ENCODE measurements at regions not wholly inside any gene's neighbourhood (a gene's known extent, or its start where the extent isn't known, plus 50 kb on each side); places are given as distances from the start of the nearest gene placed in this dataset.

DNA sequence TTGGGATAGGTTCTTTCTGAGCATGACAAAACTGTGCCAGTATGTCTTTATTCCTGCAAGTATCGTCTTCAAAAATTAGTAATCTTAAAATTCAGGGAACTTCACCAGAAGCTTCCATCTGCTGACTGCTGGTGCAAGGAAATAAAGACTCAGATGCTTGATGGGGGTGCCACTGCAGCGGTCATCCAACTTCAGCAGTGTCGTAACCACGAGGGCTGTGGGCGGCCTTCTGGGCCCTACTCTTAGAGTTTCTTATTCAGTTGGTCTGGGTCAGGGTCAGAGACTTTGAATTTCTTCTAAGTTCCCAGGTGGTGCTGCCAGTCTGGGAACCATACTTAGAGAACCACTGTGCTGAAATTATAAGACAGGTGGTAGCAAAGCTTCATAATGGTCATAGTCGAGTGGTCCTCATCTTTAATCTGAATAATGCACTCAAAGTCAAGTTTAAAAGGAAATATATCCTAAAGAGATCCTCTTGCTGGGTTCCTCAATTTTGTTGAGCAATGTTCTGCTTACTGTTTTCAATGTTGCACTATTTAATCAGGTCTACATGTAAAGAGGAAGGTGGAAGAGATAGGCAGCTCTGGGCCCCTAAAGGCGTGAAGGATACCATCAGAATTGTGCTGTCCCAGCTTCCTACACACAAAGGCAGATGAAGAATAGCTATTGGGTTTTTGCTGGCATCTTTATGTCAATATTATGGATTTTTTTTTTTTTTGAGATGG lies 165.4 kb upstream of the GMDS start:
- H3K4me2 ChIP-seq (ENCODE audit: low read depth, low read length, poor library complexity, severe bottlenecking): no peak overlapping the region
- H3K9me2 ChIP-seq (replicated peaks; ENCODE audit: insufficient read depth, low read length): no peaks in the 10 kb centered on the region
- H3K27me3 ChIP-seq (ENCODE audit: low read length): no peaks in the 10 kb centered on the region
- H3K79me2 ChIP-seq (ENCODE audit: insufficient read depth, low read length): no peaks in the 10 kb centered on the region
- no peaks in the 10 kb centered on the region for H3K36me3 ChIP-seq (ENCODE audit: low read length)
- H4K20me1 ChIP-seq (ENCODE audit: low read depth, low read length): no peaks in the 10 kb centered on the region
- H3K9ac ChIP-seq (ENCODE audit: low read length): no peak overlapping the region
- no peaks in the 10 kb centered on the region for H3K9me3 ChIP-seq (ENCODE audit: insufficient read depth, low read length)
- no peak overlapping the region for H2AFZ ChIP-seq (ENCODE audit: low read depth, low read length, severe bottlenecking)
- TF ChIP-seq EZH2phosphoT487 (conservative IDR thresholded peaks at IDR 0.05; ENCODE audit: low read length): no peak
- TF ChIP-seq, protein P1, sequence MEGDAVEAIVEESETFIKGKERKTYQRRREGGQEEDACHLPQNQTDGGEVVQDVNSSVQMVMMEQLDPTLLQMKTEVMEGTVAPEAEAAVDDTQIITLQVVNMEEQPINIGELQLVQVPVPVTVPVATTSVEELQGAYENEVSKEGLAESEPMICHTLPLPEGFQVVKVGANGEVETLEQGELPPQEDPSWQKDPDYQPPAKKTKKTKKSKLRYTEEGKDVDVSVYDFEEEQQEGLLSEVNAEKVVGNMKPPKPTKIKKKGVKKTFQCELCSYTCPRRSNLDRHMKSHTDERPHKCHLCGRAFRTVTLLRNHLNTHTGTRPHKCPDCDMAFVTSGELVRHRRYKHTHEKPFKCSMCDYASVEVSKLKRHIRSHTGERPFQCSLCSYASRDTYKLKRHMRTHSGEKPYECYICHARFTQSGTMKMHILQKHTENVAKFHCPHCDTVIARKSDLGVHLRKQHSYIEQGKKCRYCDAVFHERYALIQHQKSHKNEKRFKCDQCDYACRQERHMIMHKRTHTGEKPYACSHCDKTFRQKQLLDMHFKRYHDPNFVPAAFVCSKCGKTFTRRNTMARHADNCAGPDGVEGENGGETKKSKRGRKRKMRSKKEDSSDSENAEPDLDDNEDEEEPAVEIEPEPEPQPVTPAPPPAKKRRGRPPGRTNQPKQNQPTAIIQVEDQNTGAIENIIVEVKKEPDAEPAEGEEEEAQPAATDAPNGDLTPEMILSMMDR (IDR thresholded peaks at IDR 0.05; ENCODE audit: insufficient read depth, low read length, poor library complexity, severe bottlenecking): no peak
- no peak overlapping the region for H3K27ac ChIP-seq (ENCODE audit: low read depth, low read length)
- H3K4me3 ChIP-seq (ENCODE audit: insufficient read depth, low read length, poor library complexity, severe bottlenecking): no peak overlapping the region
- no peaks in the 10 kb centered on the region for H3F3A ChIP-seq (ENCODE audit: insufficient read depth)

DNA sequence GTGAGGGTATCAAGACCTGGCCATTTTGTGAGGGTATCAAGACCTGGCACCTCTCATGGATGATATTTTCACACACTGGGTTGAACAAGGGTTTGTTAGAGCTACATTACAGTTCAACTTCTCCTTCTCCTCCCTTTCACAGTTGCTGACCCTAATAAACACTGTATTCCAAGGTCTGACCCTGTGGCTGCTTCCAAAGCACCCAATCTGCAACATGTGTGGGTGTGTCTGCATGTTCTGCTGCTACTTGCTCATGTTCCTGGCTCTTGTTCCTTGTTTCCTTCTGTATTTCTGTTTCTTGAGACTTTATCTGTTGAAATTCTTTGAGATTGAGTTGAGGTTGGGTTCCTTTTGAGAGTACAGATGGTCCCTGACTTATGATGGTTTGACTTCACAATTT lies 162.1 kb upstream of the GMDS start:
- no peak overlapping the region for H3K9ac ChIP-seq (ENCODE audit: low read length)
- no peaks in the 10 kb centered on the region for H3K27me3 ChIP-seq (ENCODE audit: low read length)
- H3K9me3 ChIP-seq (ENCODE audit: insufficient read depth, low read length): no peaks in the 10 kb centered on the region
- H4K20me1 ChIP-seq (ENCODE audit: low read depth, low read length): no peaks in the 10 kb centered on the region
- H3K27ac ChIP-seq (ENCODE audit: low read depth, low read length): no peak overlapping the region
- TF ChIP-seq, protein P1 (IDR thresholded peaks at IDR 0.05; ENCODE audit: insufficient read depth, low read length, poor library complexity, severe bottlenecking): no peak
- TF ChIP-seq EZH2phosphoT487 (conservative IDR thresholded peaks at IDR 0.05; ENCODE audit: low read length): no peak
- H3K4me3 ChIP-seq (ENCODE audit: insufficient read depth, low read length, poor library complexity, severe bottlenecking): no peak overlapping the region
- H3K36me3 ChIP-seq (ENCODE audit: low read length): no peaks in the 10 kb centered on the region
- no peak overlapping the region for H2AFZ ChIP-seq (ENCODE audit: low read depth, low read length, severe bottlenecking)
- H3K9me2 ChIP-seq (replicated peaks; ENCODE audit: insufficient read depth, low read length): no peaks in the 10 kb centered on the region
- no peaks in the 10 kb centered on the region for H3K79me2 ChIP-seq (ENCODE audit: insufficient read depth, low read length)
- no peaks in the 10 kb centered on the region for H3F3A ChIP-seq (ENCODE audit: insufficient read depth)
- no peak overlapping the region for H3K4me2 ChIP-seq (ENCODE audit: low read depth, low read length, poor library complexity, severe bottlenecking)

DNA sequence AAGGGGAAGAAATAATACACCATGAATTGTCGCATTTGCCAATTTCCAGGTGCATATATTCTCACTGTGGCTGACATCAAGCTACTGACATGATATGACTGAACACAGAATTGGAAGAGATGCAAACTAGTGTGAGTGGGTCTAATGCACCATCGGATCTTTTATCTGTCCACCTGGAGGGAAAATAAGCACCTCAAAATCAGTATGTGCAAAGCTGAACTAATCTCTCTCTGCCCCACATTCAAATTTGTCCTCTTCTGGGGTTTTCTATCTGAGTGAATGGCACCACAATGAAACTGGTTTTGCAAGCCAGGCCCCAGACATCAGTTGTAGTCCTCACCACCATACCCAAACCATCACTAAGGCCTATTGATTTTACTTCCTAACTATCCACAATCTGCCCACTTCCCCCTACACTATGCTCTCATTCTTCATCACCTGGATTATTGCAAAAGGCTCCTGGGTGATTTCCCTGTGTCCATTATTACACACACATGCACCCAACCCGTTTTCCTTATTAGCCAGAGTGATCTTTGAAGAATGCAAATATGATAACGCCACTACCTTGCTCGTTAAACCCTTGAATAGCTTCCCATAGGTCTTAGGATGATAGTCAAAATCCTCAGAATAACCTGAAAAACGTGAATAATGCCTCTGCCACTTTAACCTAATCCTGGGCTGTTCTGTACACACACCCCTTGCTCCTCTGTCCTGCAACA lies 159.0 kb upstream of the GMDS start:
- H2AFZ ChIP-seq (ENCODE audit: low read depth, low read length, severe bottlenecking): no peak overlapping the region
- H3K9me2 ChIP-seq (replicated peaks; ENCODE audit: insufficient read depth, low read length): no peaks in the 10 kb centered on the region
- no peaks in the 10 kb centered on the region for H3K27me3 ChIP-seq (ENCODE audit: low read length)
- H3K9me3 ChIP-seq (ENCODE audit: insufficient read depth, low read length): no peaks in the 10 kb centered on the region
- no peak for TF ChIP-seq EZH2phosphoT487 (conservative IDR thresholded peaks at IDR 0.05; ENCODE audit: low read length)
- TF ChIP-seq, protein P1 (IDR thresholded peaks at IDR 0.05; ENCODE audit: insufficient read depth, low read length, poor library complexity, severe bottlenecking): no peak
- no peaks in the 10 kb centered on the region for H3F3A ChIP-seq (ENCODE audit: insufficient read depth)
- no peak overlapping the region for H3K9ac ChIP-seq (ENCODE audit: low read length)
- H3K36me3 ChIP-seq (ENCODE audit: low read length): no peaks in the 10 kb centered on the region
- H3K4me3 ChIP-seq (ENCODE audit: insufficient read depth, low read length, poor library complexity, severe bottlenecking): no peak overlapping the region
- H3K27ac ChIP-seq (ENCODE audit: low read depth, low read length): no peak overlapping the region
- no peaks in the 10 kb centered on the region for H4K20me1 ChIP-seq (ENCODE audit: low read depth, low read length)
- no peaks in the 10 kb centered on the region for H3K79me2 ChIP-seq (ENCODE audit: insufficient read depth, low read length)
- no peak overlapping the region for H3K4me2 ChIP-seq (ENCODE audit: low read depth, low read length, poor library complexity, severe bottlenecking)

Measured in SU-DHL-6 (cell line).